CD4-positive, alpha-beta T cell treated with Interleukin-6 for 4 hours (primary cell): ENCODE measurements at regions not wholly inside any gene's neighbourhood (a gene's known extent, or its start where the extent isn't known, plus 50 kb on each side); places are given as distances from the start of the nearest gene placed in this dataset.
"Not testable (repeated sequence)": the region's sequence is repeated elsewhere in the genome, so short reads cannot be mapped to it uniquely, and the experiment has no call there.

ENCODE experiments used
- DNase-seq: peaks from one replicate; pipeline ENCODE4 v3.0.0-alpha.2; 2020; ENCODE audit warnings: mixed read lengths

DNA sequence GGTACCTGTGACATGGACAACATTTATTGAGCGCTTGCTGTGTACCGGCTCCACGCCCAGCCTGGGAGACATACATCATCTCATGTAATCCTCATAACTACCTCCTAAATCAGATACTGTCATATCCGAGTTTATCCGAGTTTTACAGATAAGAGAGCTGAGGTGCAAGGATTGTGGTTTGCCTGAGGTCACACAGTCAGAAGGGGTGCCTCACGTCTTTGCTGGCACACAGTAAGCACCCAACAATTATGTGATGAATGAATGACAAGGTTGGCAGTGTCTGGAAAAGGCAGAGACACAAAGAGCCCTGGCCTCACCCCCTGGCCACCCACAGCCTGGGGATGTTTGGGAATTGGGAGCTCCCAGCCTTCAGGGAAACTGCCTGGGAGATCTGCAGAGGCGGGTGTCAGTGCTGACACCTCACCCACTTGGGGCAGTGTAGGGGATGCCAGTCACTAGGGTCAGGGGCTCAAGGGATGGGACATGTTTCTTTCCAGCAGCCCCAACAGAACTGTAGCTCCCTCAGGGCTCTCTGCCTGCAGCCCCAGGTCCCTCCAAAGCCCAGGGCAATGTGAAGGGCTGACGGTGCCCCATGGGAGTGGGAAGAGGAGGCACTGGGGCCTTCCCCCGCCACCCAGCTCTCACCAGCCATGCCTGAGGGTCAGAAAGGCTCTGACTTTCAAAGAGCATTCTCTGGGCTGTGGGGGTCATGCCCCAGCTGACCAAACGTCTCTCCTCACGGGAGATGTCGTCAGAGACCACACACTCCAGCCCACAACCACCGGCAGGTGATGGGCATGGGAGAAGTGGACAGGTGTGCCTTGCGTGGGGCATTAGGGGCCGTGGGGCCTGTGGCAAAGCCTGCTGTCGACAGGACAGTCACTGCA lies 157.5 kb downstream of the ZFP36L2 start:
- no peak for DNase-seq

GRCh38 chr2:43068041-43068533 lies 158.3 kb downstream of the ZFP36L2 start:
- no peak for DNase-seq

DNA sequence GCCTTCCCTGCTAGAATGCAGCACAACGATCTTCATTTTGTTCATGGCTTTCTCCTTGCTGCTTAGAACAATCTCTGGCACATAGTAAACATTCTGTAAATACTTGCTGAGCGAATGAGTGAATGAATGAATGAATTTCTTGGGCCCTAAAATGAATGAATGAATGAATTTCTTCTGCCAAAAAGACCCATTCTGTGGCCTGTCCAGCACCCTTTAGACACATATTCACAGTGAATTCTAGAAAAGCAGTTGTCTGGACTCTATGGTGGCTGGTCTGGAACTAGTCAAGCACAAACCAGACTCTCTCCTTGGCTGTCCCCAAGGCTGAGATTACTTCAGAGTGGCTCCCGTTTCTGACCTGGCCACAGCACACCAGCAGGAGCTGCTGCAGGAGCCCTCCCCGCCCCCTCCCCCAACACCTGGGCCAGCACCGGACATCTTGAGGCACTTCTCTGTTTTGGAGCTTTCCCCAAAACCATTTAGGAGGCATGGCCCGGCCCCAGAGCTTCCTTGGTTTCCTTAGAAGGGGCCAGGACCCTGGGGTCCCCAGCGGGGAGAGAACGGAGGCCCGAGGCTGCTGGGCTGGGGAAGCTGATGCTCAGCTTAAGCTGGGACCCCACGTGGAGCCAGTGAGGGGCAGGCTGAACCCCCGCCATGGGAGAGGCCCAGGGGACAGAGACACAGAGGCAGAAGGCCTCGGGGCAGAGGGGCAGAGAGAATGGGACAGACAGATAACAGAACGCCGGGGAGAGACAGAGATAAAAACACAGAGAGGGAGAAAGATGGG lies 159.0 kb downstream of the ZFP36L2 start:
- no peak for DNase-seq

DNA sequence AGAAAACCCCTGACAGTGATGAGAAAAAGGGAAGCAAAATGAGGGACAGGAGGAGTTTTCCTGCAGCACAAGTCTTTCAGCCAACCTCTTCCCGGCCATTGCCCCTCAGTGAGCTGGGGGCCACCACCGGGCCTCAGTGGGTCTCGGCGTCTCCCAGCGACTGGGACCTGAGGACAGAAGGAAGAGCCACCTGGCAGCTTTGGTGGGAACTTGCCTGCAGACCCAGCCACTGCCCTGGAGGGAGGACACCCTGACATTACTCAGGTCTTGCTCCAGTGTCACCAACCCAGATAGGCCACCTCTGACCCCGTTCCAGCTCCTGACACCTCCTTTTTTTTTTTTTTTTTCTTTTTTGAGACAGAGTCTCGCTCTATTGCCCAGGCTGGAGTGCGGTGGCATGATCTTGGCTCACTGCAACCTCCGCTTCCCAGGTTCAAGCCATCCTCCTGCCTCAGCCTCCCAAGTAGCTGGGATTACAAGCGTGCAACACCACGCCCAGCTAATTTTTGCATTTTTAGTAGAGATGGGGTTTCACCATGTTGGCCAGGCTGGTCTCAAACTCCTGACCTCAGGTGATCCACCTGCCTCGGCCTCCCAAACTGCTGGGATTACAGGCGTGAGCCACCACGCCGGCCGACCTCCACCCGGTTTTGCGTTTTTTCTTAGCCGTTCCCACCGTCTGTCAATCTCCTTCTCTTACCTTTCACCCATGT lies 159.7 kb downstream of the ZFP36L2 start:
- not testable (repeated sequence) for DNase-seq

DNA sequence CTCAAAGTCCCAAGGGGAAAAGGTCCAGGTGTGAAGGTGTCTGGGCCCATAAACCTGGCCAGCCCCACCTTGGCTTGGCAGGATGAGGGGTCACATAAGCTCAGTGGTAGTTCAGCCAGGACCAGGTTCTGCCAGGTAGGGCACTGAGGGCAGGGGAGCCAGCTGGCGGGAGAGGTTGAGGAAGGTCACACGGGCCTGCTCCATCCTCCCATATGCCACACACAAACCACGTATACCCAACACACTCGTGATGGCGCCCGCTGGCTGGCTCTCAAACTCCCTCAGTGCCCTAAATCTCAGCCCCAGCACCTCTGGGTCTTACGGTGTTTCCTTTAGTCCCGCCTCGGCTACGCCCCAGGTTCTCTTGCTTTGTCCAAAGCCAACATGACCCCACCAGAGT lies 160.5 kb downstream of the ZFP36L2 start:
- no peak for DNase-seq

DNA sequence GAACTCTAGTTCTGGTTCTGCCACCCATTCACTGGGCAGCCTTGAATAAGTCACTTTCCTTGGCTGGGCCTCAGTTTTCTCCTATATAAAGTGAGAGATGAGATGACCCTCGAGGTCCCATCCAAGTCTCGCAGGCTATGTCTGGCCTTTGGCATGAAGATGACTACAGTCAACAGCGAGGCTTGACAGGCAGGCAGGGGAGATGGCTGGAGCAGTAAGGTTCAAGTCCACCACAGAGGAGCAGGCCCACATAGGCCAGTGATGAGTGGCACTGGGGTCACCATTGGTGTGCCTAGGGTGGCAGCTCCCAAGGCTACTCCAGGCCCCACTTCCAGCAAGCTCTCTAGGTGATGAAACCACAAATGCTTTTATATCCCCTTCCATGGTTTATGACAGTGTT lies 161.4 kb downstream of the ZFP36L2 start:
- no peak for DNase-seq

DNA sequence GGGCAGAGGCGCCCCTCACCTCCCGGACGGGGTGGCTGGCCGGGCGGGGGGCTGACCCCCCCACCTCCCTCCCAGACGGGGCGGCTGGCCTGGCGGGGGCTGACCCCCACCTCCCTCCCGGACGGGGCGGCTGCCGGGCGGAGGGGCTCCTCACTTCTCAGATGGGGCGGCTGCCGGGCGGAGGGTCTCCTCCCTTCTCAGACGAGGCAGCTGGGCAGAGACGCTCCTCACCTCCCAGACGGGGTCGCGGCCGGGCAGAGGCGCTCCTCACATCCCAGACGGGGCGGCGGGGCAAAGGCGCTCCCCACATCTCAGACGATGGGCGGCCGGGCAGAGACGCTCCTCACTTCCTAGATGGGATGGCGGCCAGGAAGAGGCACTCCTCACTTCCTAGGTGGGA lies 163.3 kb downstream of the ZFP36L2 start:
- not testable (repeated sequence) for DNase-seq

GRCh38 chr2:43062058-43062457 lies 164.3 kb downstream of the ZFP36L2 start:
- DNase-seq = no peak

- DNase-seq = no peak
Measured at GRCh38 chr2:43060390-43061016, 165.9 kb downstream of the ZFP36L2 start.

- peak; percentile 74 for DNase-seq
Measured at GRCh38 chr2:43059183-43059897, 167.1 kb downstream of the ZFP36L2 start.

DNA sequence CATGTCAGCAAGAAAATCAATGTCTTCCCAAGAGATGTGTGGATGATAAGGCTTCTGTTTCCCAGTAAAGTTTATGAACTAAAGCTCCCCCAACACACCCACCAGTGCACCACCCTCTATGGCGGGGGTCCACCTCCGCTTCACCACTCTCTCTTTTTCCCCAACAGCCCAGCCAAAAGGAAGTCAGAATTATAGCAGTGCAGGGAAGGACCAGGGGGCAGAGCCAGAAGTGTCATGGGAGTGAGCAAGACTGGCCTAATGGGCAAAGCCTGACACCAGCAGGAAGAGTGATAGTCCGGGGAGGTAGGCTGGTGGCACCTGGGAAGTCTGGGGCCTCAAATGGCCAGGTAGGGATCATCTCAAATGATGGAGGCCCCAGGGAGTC lies 167.7 kb downstream of the ZFP36L2 start:
- no peak for DNase-seq

- DNase-seq = no peak
Measured at GRCh38 chr2:43057742-43058725, 168.4 kb downstream of the ZFP36L2 start.

- no peak for DNase-seq
Measured at GRCh38 chr2:43057026-43057741, 169.2 kb downstream of the ZFP36L2 start.

GRCh38 chr2:43055985-43056384 lies 170.4 kb downstream of the ZFP36L2 start:
- no peak for DNase-seq

GRCh38 chr2:43055086-43055912 lies 171.1 kb downstream of the ZFP36L2 start:
- no peak for DNase-seq

GRCh38 chr2:43054367-43054766 lies 172.0 kb downstream of the ZFP36L2 start:
- DNase-seq = no peak

- no peak for DNase-seq
Measured at GRCh38 chr2:43052944-43053306, 173.5 kb downstream of the ZFP36L2 start.

DNA sequence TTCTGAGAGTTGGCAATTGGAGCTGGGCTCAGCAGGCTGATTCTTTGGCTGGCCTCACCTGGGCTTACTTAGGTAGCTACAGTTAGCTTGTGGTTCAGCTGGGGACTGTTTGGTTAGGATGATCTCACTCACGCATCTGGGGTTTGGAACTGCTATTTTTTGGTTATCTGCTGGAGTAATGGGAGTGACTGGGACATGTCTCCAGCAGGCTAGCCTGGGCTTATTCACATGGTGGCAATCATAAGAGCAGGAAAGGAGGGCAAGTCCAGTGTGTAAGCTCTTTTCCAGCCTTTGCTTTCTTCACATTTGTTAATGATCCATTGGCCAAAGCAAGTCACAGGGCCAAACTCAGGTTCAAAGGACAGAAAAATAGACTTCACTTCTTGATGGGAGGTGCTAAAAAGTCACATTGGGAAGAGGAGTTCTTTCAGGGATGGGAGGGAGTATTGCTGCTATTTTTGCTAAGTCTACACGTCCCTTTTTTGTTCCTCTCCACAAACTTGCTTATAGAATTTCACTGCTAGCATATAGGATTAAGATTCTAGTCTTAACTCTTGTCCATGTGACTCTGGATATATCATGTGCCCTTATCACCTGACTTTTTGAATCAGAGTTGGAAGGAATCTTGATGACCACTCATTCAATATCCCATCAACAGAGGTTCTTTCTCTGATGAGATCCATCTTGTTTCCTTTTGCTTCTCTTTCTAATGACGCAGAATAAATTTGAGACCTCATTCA lies 174.0 kb downstream of the ZFP36L2 start:
- no peak for DNase-seq
